Natural killer cell (primary cell): ENCODE measurements at regions not wholly inside any gene's neighbourhood (a gene's known extent, or its start where the extent isn't known, plus 50 kb on each side); places are given as distances from the start of the nearest gene placed in this dataset.

Source experiments
- ATAC-seq, 3 donors: fragments of 150-1000 bp in 2 of 3; fragments of 200-7000 bp in 1 of 3; cut with Tn5 transposase; 1 replicate in 1 of 3; 2 replicates in 2 of 3; pipeline ENCODE4 v1.10.0; 2021; ENCODE audit warnings: mild to moderate bottlenecking in 2 of 3, moderate library complexity in 2 of 3
- DNase-seq, 2 donors: peaks; one replicate each; pipeline versions ENCODE4 v3.0.0 to v3.0.0-alpha.2; 2013 to 2021; ENCODE audit warnings: mixed read lengths in 1 of 2
- H3K27ac ChIP-seq: one replicate; pipeline ENCODE4 v1.5.1; 2013; ENCODE audit warnings: mild to moderate bottlenecking, low read length
- H3K27me3 ChIP-seq: one replicate; pipeline ENCODE4 v1.6.1; 2013; ENCODE audit warnings: low read length; ENCODE audit not compliant: control insufficient read depth, insufficient read depth
- H3K36me3 ChIP-seq: one replicate; pipeline ENCODE4 v1.6.1; 2013; ENCODE audit warnings: low read length; ENCODE audit not compliant: control insufficient read depth, insufficient read depth
- H3K4me1 ChIP-seq: one replicate; pipeline ENCODE4 v1.6.1; 2013; ENCODE audit warnings: low read length; ENCODE audit not compliant: control insufficient read depth, insufficient read depth
- H3K4me3 ChIP-seq: one replicate; pipeline ENCODE4 v1.5.1; 2013; ENCODE audit warnings: low read length
- H3K9me3 ChIP-seq: one replicate; pipeline ENCODE4 v1.6.1; 2013; ENCODE audit warnings: low read length; ENCODE audit not compliant: control insufficient read depth, insufficient read depth
- H3K27ac Mint-ChIP-seq, 2 donors: one replicate each; pipeline ENCODE4 v1.8.0; 2022; ENCODE audit warnings: mild to moderate bottlenecking in 2 of 2, mixed read lengths in 2 of 2, moderate library complexity in 1 of 2
- H3K27me3 Mint-ChIP-seq, 2 donors: one replicate each; pipeline ENCODE4 v1.8.0; 2022; ENCODE audit warnings: low read depth in 2 of 2, mixed read lengths in 2 of 2
- H3K36me3 Mint-ChIP-seq: one replicate; pipeline ENCODE4 v1.8.0; 2022; ENCODE audit warnings: mixed read lengths
- H3K4me1 Mint-ChIP-seq, 2 donors: one replicate each; pipeline ENCODE4 v1.8.0; 2022; ENCODE audit warnings: mixed read lengths in 2 of 2
- H3K4me3 Mint-ChIP-seq: one replicate; pipeline ENCODE4 v1.8.0; 2022; ENCODE audit warnings: mild to moderate bottlenecking, moderate library complexity, mixed read lengths
- H3K9me3 Mint-ChIP-seq, 2 donors: one replicate each; pipeline ENCODE4 v1.8.0; 2022; ENCODE audit warnings: mixed read lengths in 2 of 2
- CTCF ChIP-seq: fragments of 200-600 bp; IDR thresholded peaks from one replicate; pipeline ENCODE4 v1.8.0; 2022; ENCODE audit warnings: antibody characterized with exemption
- WGBS: methylation state at CpG from one replicate; pipeline ENCODE4 v1.1.7; 2013; ENCODE audit warnings: missing lambda C conversion rate; ENCODE audit not compliant: insufficient coverage; 5-methylcytosine and 5-hydroxymethylcytosine counted together
- intact Hi-C: fragments of 100-400 bp; cut with micrococcal nuclease; formaldehyde crosslinking; loops from one replicate; pipeline ENCODE4 v1.14.2; 2022

GRCh38 chr12:27133022-27133590 is 50.7 kb upstream of the C12orf71 start:
- DNase-seq (no peak), ATAC-seq (no peak)
- Mint-ChIP-seq H3K27ac (no peak overlapping the region), H3K4me3 (no peak overlapping the region), H3K4me1 (no peaks in the 10 kb centered on the region), H3K9me3 (peaks cover 0 to 2% of the 10 kb centered on the region in 2 donors), H3K36me3 (no peaks in the 10 kb centered on the region), H3K27me3 (no peaks in the 10 kb centered on the region)
- Histone ChIP-seq H3K27me3 (no peaks in the 10 kb centered on the region), H3K27ac (no peak overlapping the region), H3K9me3 (no peaks in the 10 kb centered on the region), H3K4me1 (no peaks in the 10 kb centered on the region), H3K36me3 (no peaks in the 10 kb centered on the region), H3K4me3 (no peak overlapping the region)
- intact Hi-C loops = no loop called here
- no CpG with 5 or more reads among the region's 1 CpG for WGBS
- TF ChIP-seq CTCF = no peak

- Histone ChIP-seq H3K9me3 (no peaks in the 10 kb centered on the region), H3K27ac (no peak overlapping the region), H3K4me3 (no peak overlapping the region), H3K4me1 (peaks cover 4% of the 10 kb centered on the region), H3K36me3 (no peaks in the 10 kb centered on the region), H3K27me3 (no peaks in the 10 kb centered on the region)
- no peak for DNase-seq
- Mint-ChIP-seq H3K27ac (no peak overlapping the region), H3K36me3 (no peaks in the 10 kb centered on the region), H3K27me3 (no peaks in the 10 kb centered on the region), H3K4me3 (no peak overlapping the region), H3K4me1 (peaks cover 8 to 13% of the 10 kb centered on the region in 2 donors), H3K9me3 (peaks cover 0 to 2% of the 10 kb centered on the region in 2 donors)
- no peak for ATAC-seq
- no peak for TF ChIP-seq CTCF
- intact Hi-C loops = no loop called here
- WGBS = no CpG with 5 or more reads among the region's 2 CpGs
Measured at GRCh38 chr12:27140478-27140969, 58.1 kb upstream of the C12orf71 start.

- H3K4me1 Mint-ChIP-seq = peaks cover 8 to 13% of the 10 kb centered on the region in 2 donors
- H3K4me3 Mint-ChIP-seq = peak overlapping the region; percentile 69
- intact Hi-C loops = loop anchor here (1.0 kb wide), 2 partner anchors 127 to 289 kb away; no protein-coding TSS in a partner anchor
- TF ChIP-seq CTCF = peak; percentile 72
- H3K27ac ChIP-seq = no peak overlapping the region
- H3K27me3 Mint-ChIP-seq = no peaks in the 10 kb centered on the region
- no peaks in the 10 kb centered on the region for H3K36me3 Mint-ChIP-seq
- peak overlapping the region in 1 of 2 donors; percentile 26 for H3K27ac Mint-ChIP-seq
- peak in 1 of 2 donors; percentile 78 for DNase-seq
- H3K4me3 ChIP-seq = no peak overlapping the region
- 43% methylated on average over 3 of the region's 3 CpGs for WGBS
- no peaks in the 10 kb centered on the region for H3K36me3 ChIP-seq
- H3K9me3 ChIP-seq = no peaks in the 10 kb centered on the region
- ATAC-seq = peak; percentile 59 to 82 (median 73)
- no peaks in the 10 kb centered on the region for H3K27me3 ChIP-seq
- peaks cover 4% of the 10 kb centered on the region for H3K4me1 ChIP-seq
- no peaks in the 10 kb centered on the region for H3K9me3 Mint-ChIP-seq
Measured at GRCh38 chr12:27142101-27142721, 59.8 kb upstream of the C12orf71 start.
